ENCODE measurements at regions not wholly inside any gene's neighbourhood (a gene's known extent, or its start where the extent isn't known, plus 50 kb on each side); places are given as distances from the start of the nearest gene placed in this dataset.

DNA sequence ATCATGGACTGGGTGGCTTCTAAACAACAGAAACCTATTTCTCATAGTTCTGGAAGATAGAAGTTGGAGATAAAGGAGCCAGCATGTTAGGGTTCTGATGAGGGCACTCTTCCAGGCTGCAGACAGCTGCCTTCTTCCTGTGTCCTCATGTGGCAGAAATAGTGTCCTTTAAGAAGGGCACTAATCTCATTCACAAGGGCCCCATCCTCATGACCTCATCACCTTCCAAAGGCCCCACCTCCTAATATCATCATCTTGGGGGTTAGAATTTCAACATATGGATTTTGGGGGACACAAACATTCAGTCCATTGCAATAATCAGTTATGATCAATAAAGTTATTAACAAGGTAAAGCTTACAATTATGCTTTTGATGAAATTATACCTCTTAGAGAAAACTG is 130.8 kb upstream of the SLC22A23 start:
- no peak for DNase-seq
- Mint-ChIP-seq H3K36me3 (ENCODE audit: low read depth) (peaks cover 6% of the 10 kb centered on the region), H3K27me3 (ENCODE audit: insufficient read depth) (peaks cover 9% of the 10 kb centered on the region), H3K27ac (no peak overlapping the region), H3K9me3 (peaks cover 13% of the 10 kb centered on the region; the same call in 1 of the 2 replicates), H3K4me3 (no peak overlapping the region), H3K4me1 (ENCODE audit: low read depth) (peaks cover 25% of the 10 kb centered on the region)
- TF ChIP-seq, protein P1, sequence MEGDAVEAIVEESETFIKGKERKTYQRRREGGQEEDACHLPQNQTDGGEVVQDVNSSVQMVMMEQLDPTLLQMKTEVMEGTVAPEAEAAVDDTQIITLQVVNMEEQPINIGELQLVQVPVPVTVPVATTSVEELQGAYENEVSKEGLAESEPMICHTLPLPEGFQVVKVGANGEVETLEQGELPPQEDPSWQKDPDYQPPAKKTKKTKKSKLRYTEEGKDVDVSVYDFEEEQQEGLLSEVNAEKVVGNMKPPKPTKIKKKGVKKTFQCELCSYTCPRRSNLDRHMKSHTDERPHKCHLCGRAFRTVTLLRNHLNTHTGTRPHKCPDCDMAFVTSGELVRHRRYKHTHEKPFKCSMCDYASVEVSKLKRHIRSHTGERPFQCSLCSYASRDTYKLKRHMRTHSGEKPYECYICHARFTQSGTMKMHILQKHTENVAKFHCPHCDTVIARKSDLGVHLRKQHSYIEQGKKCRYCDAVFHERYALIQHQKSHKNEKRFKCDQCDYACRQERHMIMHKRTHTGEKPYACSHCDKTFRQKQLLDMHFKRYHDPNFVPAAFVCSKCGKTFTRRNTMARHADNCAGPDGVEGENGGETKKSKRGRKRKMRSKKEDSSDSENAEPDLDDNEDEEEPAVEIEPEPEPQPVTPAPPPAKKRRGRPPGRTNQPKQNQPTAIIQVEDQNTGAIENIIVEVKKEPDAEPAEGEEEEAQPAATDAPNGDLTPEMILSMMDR (IDR thresholded peaks at IDR 0.05), result no peak

DNA sequence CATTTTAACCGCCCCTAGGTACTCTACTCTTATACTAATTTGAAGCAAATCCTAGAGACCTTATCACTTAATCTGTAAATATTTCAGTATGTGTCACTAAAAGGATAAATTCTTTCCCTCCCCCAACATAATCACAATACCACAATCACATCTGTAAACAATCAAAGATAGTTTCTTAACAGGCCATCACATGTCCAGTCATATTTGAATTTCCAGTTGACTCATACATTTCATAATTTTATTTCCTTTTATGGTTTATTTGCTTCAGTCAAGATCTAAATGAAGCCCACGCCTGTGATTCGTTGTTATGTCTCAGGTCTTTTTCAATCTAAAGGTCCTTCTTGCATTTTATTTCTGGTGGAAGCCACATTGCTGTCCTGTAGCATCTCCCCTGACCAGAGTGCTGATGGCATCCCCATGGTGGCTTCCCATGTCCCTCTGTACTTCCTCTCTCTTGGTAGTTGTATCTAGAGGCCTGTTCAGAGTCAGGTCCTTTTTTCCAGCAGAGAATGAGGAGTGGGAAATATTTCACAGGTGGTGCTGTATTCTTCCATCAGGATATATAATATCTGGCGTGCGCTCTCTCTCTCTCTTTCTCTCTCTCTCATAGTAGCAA is 128.6 kb upstream of the SLC22A23 start:
- Mint-ChIP-seq H3K4me1 (ENCODE audit: low read depth) (peaks cover 17% of the 10 kb centered on the region), H3K4me3 (peak overlapping the region; percentile 6), H3K36me3 (ENCODE audit: low read depth) (peaks cover 6% of the 10 kb centered on the region), H3K27ac (no peak overlapping the region), H3K9me3 (peaks cover 13% of the 10 kb centered on the region; the same call in 1 of the 2 replicates), H3K27me3 (ENCODE audit: insufficient read depth) (peaks cover 14% of the 10 kb centered on the region)
- peak; percentile 69 for DNase-seq
- TF ChIP-seq, protein P1 (IDR thresholded peaks at IDR 0.05), result no peak

GRCh38 chr6:3584606-3585005 is 127.8 kb upstream of the SLC22A23 start:
- H3K27ac Mint-ChIP-seq, result no peak overlapping the region
- TF ChIP-seq, protein P1 (IDR thresholded peaks at IDR 0.05), result no peak
- peaks cover 13% of the 10 kb centered on the region; the same call in 1 of the 2 replicates for H3K9me3 Mint-ChIP-seq
- peaks cover 17% of the 10 kb centered on the region for H3K4me1 Mint-ChIP-seq (ENCODE audit: low read depth)
- H3K36me3 Mint-ChIP-seq (ENCODE audit: low read depth), result peaks cover 6% of the 10 kb centered on the region
- peaks cover 16% of the 10 kb centered on the region for H3K27me3 Mint-ChIP-seq (ENCODE audit: insufficient read depth)
- H3K4me3 Mint-ChIP-seq, result no peak overlapping the region
- DNase-seq, result no peak

DNA sequence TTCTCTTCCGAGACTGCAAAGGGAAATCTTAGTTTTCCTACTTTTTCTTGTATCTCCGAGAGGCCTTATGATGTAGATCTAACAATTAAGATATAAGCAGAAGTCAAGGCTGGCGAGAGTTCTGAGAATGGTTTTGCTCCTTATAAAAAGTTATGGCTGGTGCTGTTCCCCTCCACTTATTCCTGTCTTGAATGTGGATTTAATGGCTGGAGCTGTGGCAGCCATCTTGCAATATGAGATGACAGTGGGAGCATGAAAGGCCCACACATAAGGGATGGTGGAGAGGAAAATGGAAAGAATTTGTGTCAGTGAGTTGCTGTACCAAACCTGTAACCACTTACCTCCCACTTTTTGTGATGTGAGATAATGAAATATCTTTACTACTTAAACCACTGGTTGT is 124.6 kb upstream of the SLC22A23 start:
- no peaks in the 10 kb centered on the region for H3K9me3 Mint-ChIP-seq
- H3K27ac Mint-ChIP-seq, result no peak overlapping the region
- H3K4me3 Mint-ChIP-seq, result no peak overlapping the region
- TF ChIP-seq, protein P1 (IDR thresholded peaks at IDR 0.05), result no peak
- H3K36me3 Mint-ChIP-seq (ENCODE audit: low read depth), result no peaks in the 10 kb centered on the region
- no peak for DNase-seq
- peaks cover 17% of the 10 kb centered on the region for H3K4me1 Mint-ChIP-seq (ENCODE audit: low read depth)
- peaks cover 33% of the 10 kb centered on the region for H3K27me3 Mint-ChIP-seq (ENCODE audit: insufficient read depth)

DNA sequence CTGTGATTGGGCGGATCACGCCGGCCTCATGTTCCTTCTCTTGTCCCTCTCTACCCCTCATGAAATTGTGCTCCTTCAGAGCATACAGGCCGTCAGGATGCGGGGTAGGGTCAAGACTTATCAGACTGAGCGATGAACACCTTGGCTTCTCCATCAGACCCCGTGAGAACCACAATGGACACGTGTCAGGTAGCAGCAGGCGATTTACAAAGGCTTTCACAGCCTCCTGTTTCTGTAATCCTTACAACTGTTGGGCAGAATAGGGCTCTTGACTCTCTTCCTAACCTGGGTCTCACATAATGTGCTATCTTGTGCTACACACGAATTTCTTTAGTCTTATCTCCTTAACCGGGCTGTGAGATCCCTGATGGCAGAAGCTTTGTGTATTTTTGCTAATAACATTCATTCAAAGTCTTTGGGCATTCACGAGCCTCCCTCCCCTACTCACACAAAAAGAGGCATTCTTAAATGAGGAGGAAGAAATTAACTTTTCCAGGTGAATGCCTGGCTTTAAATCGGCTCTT is 122.9 kb upstream of the SLC22A23 start:
- Mint-ChIP-seq H3K4me1 (ENCODE audit: low read depth) (peaks cover 3% of the 10 kb centered on the region), H3K4me3 (no peak overlapping the region), H3K27me3 (ENCODE audit: insufficient read depth) (peaks cover 36% of the 10 kb centered on the region), H3K36me3 (ENCODE audit: low read depth) (no peaks in the 10 kb centered on the region), H3K9me3 (no peaks in the 10 kb centered on the region), H3K27ac (no peak overlapping the region)
- TF ChIP-seq, protein P1 (IDR thresholded peaks at IDR 0.05), result no peak
- DNase-seq, result no peak
